Loucy (cell line): ENCODE measurements at regions not wholly inside any gene's neighbourhood (a gene's known extent, or its start where the extent isn't known, plus 50 kb on each side); places are given as distances from the start of the nearest gene placed in this dataset.

ENCODE experiments used
- H2AFZ ChIP-seq: fragments of 200-600 bp; sonication (generic); 2 replicates; pipeline ENCODE4 v1.6.0; 2016; ENCODE audit warnings: antibody characterized with exemption, mild to moderate bottlenecking, low read length, moderate library complexity
- H3F3A ChIP-seq: fragments of 200-600 bp; 2 replicates; pipeline ENCODE4 v1.6.0; 2016; ENCODE audit warnings: antibody characterized with exemption, low read depth, mild to moderate bottlenecking
- H3K27me3 ChIP-seq: fragments of 200-600 bp; sonication (generic); 2 replicates; pipeline ENCODE4 v1.6.1; 2014; ENCODE audit warnings: low read length, mild to moderate bottlenecking; ENCODE audit not compliant: insufficient read depth, poor library complexity, severe bottlenecking
- H3K36me3 ChIP-seq: fragments of 200-600 bp; sonication (generic); 2 replicates; pipeline ENCODE4 v1.6.1; 2016; ENCODE audit warnings: low read length; ENCODE audit not compliant: insufficient read depth
- H3K4me1 ChIP-seq: fragments of 200-600 bp; sonication (generic); 2 replicates; pipeline ENCODE4 v1.5.1; 2014; ENCODE audit warnings: low read length, mild to moderate bottlenecking; ENCODE audit not compliant: insufficient read depth, poor library complexity, severe bottlenecking
- H3K4me2 ChIP-seq: fragments of 200-600 bp; sonication (generic); 2 replicates; pipeline ENCODE4 v1.6.0; 2014; ENCODE audit warnings: antibody characterized with exemption, low read length, low read depth, mild to moderate bottlenecking; ENCODE audit not compliant: poor library complexity, severe bottlenecking
- H3K4me3 ChIP-seq: fragments of 200-600 bp; sonication (generic); 2 replicates; pipeline ENCODE4 v1.5.1; 2014; ENCODE audit warnings: low read length, mild to moderate bottlenecking, mixed read lengths; ENCODE audit not compliant: poor library complexity, severe bottlenecking
- H3K79me2 ChIP-seq: fragments of 200-600 bp; sonication (generic); 2 replicates; pipeline ENCODE4 v1.6.1; 2014; ENCODE audit warnings: low read length; ENCODE audit not compliant: insufficient read depth
- H3K9ac ChIP-seq: fragments of 200-600 bp; sonication (generic); 2 replicates; pipeline ENCODE4 v1.6.0; 2014; ENCODE audit warnings: mild to moderate bottlenecking, low read depth, low read length, moderate library complexity; ENCODE audit not compliant: poor library complexity, severe bottlenecking
- H3K9me2 ChIP-seq: fragments of 200-600 bp; sonication (generic); replicated peaks from 2 replicates; pipeline ENCODE4 v1.6.1; 2016; ENCODE audit warnings: low read depth, low read length, mixed read lengths
- H3K9me3 ChIP-seq: fragments of 200-600 bp; sonication (generic); 2 replicates; pipeline ENCODE4 v1.6.1; 2014; ENCODE audit warnings: mild to moderate bottlenecking, antibody characterized with exemption, low read length, low read depth; ENCODE audit not compliant: insufficient read depth
- H4K20me1 ChIP-seq: fragments of 200-600 bp; sonication (generic); 2 replicates; pipeline ENCODE4 v1.6.0; 2014; ENCODE audit warnings: antibody characterized with exemption, low read length, mild to moderate bottlenecking; ENCODE audit not compliant: insufficient read depth, poor library complexity, severe bottlenecking
- CTCF ChIP-seq: fragments of 200-600 bp; sonication (generic); conservative IDR thresholded peaks from 2 replicates; pipeline ENCODE4 v1.5.1; 2014; ENCODE audit warnings: mild to moderate bottlenecking, antibody characterized with exemption, low read length
- EZH2phosphoT487 ChIP-seq: fragments of 200-600 bp; IDR thresholded peaks from 2 replicates; pipeline ENCODE4 v1.6.1; 2018; ENCODE audit warnings: antibody characterized with exemption, mild to moderate bottlenecking, moderate library complexity, borderline replicate concordance

GRCh38 chr3:22899441-22899840, 303.7 kb upstream of the UBE2E2 start:
- Histone ChIP-seq H3K4me3 (no peak overlapping the region), H2AFZ (no peak overlapping the region), H3K4me1 (no peaks in the 10 kb centered on the region), H3F3A (no peaks in the 10 kb centered on the region), H3K79me2 (no peaks in the 10 kb centered on the region), H3K9me2 (no peaks in the 10 kb centered on the region), H4K20me1 (no peaks in the 10 kb centered on the region), H3K9ac (no peak overlapping the region), H3K27me3 (no peaks in the 10 kb centered on the region), H3K9me3 (0 out of 2 replicates have a peak, but pooled peaks cover 6% of the 10 kb centered on the region), H3K36me3 (no peaks in the 10 kb centered on the region), H3K4me2 (no peak overlapping the region)
- TF ChIP-seq CTCF (no peak), EZH2phosphoT487 (no peak)

DNA sequence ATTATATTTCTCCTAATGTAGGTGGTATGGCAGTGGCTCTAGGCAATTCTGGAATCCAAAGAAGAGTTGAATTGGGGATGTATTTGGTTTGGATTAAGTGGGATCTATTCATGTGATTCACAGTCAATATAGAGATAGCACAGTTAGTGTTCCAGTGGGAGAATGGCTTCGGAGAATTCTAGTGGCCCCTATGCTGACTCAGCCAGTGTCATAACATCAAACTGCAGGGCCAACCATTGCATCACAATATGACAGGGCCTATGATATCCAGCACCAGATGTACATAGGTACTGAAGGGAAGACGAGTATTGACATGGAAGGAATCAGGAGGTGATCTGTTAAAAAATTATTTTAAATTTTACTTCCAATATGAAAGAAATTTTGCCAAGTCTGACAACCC, 302.8 kb upstream of the UBE2E2 start:
- no peaks in the 10 kb centered on the region for H3K27me3 ChIP-seq
- H3K36me3 ChIP-seq = no peaks in the 10 kb centered on the region
- no peaks in the 10 kb centered on the region for H4K20me1 ChIP-seq
- TF ChIP-seq CTCF (no peak), EZH2phosphoT487 (no peak)
- peaks cover 3% of the 10 kb centered on the region for H3K4me1 ChIP-seq
- H3K79me2 ChIP-seq = no peaks in the 10 kb centered on the region
- H3K4me2 ChIP-seq = no peak overlapping the region
- no peak overlapping the region for H3K4me3 ChIP-seq
- H3K9ac ChIP-seq = no peak overlapping the region
- 0 out of 2 replicates have a peak, but pooled peaks cover 6% of the 10 kb centered on the region for H3K9me3 ChIP-seq
- no peak overlapping the region for H2AFZ ChIP-seq
- H3F3A ChIP-seq = no peaks in the 10 kb centered on the region
- H3K9me2 ChIP-seq = no peaks in the 10 kb centered on the region

DNA sequence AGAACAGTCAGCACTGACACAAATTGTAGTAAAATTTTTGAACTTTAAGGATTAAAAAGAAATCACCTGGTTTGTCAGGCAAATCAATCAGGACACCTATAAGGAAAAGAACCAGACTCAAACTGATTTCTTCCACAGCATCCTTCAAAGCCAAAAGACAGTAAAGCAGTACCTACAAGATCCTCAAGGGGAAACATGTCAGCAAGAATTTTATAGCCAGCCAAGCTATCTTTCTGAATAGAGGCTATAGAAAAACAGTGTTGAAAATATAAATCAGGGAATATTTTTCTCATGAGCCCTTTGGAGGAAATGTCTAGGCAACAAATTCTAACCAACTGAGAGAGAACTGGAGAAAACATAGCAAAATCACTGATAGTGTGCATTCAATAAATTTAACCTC, 301.4 kb upstream of the UBE2E2 start:
- no peaks in the 10 kb centered on the region for H3K36me3 ChIP-seq
- H3K9ac ChIP-seq = no peak overlapping the region
- H3K4me1 ChIP-seq = peaks cover 3% of the 10 kb centered on the region
- H3K9me2 ChIP-seq = no peaks in the 10 kb centered on the region
- H3K4me3 ChIP-seq = no peak overlapping the region
- no peak overlapping the region for H3K4me2 ChIP-seq
- H3K79me2 ChIP-seq = no peaks in the 10 kb centered on the region
- no peak overlapping the region for H2AFZ ChIP-seq
- no peaks in the 10 kb centered on the region for H3F3A ChIP-seq
- 0 out of 2 replicates have a peak, but pooled peaks cover 6% of the 10 kb centered on the region for H3K9me3 ChIP-seq
- TF ChIP-seq EZH2phosphoT487 (no peak), CTCF (peak; percentile 30; the same call in 1 of the 2 replicates)
- no peaks in the 10 kb centered on the region for H3K27me3 ChIP-seq
- no peaks in the 10 kb centered on the region for H4K20me1 ChIP-seq
